Stimulated activated CD4-positive, alpha-beta T cell treated with anti-CD3 and anti-CD28 coated beads, Interleukin-2, amount 100 ng/mL, for 48 hours (primary cell): ENCODE measurements at regions not wholly inside any gene's neighbourhood (a gene's known extent, or its start where the extent isn't known, plus 50 kb on each side); places are given as distances from the start of the nearest gene placed in this dataset.

Source experiments
- DNase-seq, 2 donors: peaks; one replicate each; pipeline ENCODE4 v3.0.0-alpha.2; 2020

- DNase-seq, result no peak
These were observed 835.1 kb downstream of the TSN start for GRCh38 chr2:122590524-122590923.

GRCh38 chr2:122595065-122595464 lies 839.6 kb downstream of the TSN start:
- DNase-seq, result no peak

- no peak for DNase-seq
These were observed 841.1 kb downstream of the TSN start for GRCh38 chr2:122596598-122596997.

GRCh38 chr2:122598784-122599183 lies 843.3 kb downstream of the TSN start:
- DNase-seq, result no peak

- no peak for DNase-seq
These were observed 855.6 kb downstream of the TSN start for GRCh38 chr2:122610948-122611609.

- no peak for DNase-seq
These were observed 867.5 kb downstream of the TSN start for GRCh38 chr2:122622934-122623333.

GRCh38 chr2:122627388-122627787 lies 871.9 kb downstream of the TSN start:
- no peak for DNase-seq

- DNase-seq, result no peak
These were observed 878.8 kb downstream of the TSN start for GRCh38 chr2:122634256-122634655.

GRCh38 chr2:122634920-122635319 lies 879.5 kb downstream of the TSN start:
- DNase-seq, result no peak

- DNase-seq, result no peak
These were observed 880.2 kb downstream of the TSN start for GRCh38 chr2:122635686-122636085.

GRCh38 chr2:122636097-122636496 lies 880.6 kb downstream of the TSN start:
- DNase-seq, result no peak

GRCh38 chr2:122639176-122639575 lies 883.7 kb downstream of the TSN start:
- DNase-seq, result no peak

- no peak for DNase-seq
These were observed 884.3 kb downstream of the TSN start for GRCh38 chr2:122639711-122640110.

GRCh38 chr2:122643725-122644329 lies 888.4 kb downstream of the TSN start:
- DNase-seq, result no peak

GRCh38 chr2:122651236-122651635 lies 895.8 kb downstream of the TSN start:
- no peak for DNase-seq

GRCh38 chr2:122651780-122652179 lies 896.3 kb downstream of the TSN start:
- no peak for DNase-seq

- DNase-seq, result no peak
These were observed 897.2 kb downstream of the TSN start for GRCh38 chr2:122652670-122653069.

GRCh38 chr2:122656403-122656802 lies 901.0 kb downstream of the TSN start:
- DNase-seq, result no peak

- DNase-seq, result no peak
These were observed 905.6 kb downstream of the TSN start for GRCh38 chr2:122660786-122661634.

GRCh38 chr2:122663620-122664019 lies 908.2 kb downstream of the TSN start:
- DNase-seq, result no peak

- DNase-seq, result no peak
These were observed 914.2 kb downstream of the TSN start for GRCh38 chr2:122669627-122670026.

GRCh38 chr2:122670897-122671296 lies 915.4 kb downstream of the TSN start:
- DNase-seq, result no peak

GRCh38 chr2:122680662-122681061 lies 925.2 kb downstream of the TSN start:
- no peak for DNase-seq

GRCh38 chr2:122681626-122682025 lies 926.2 kb downstream of the TSN start:
- no peak for DNase-seq
